H1 (cell line): ENCODE measurements at regions not wholly inside any gene's neighbourhood (a gene's known extent, or its start where the extent isn't known, plus 50 kb on each side); places are given as distances from the start of the nearest gene placed in this dataset.

Source experiments
- CTCF ChIA-PET: fragments of 300-600 bp; sonication (Branson Sonifier 250); formaldehyde crosslinking; loops from one replicate; lab custom pipeline; 2021; ENCODE audit not compliant: partially characterized antibody; lab: Charles Lee
- POLR2A ChIA-PET: fragments of 300-600 bp; sonication (Branson Sonifier 250); formaldehyde crosslinking; loops from one replicate; lab custom pipeline; 2021; ENCODE audit warnings: inconsistent platforms; ENCODE audit not compliant: partially characterized antibody; lab: Charles Lee
- DNase-seq, 2 experiments: peaks; one replicate each; pipeline versions ENCODE4 v3.0.0 to v3.0.0-alpha.2; 2010 to 2022; ENCODE audit warnings: low spot score in 2 of 2, low read depth in 1 of 2, mixed read lengths in 1 of 2
- FAIRE-seq: peaks from 2 replicates; lab custom pipeline; 2011; peaks lifted over from hg19 to GRCh38; lab: Jason Lieb, UNC
- H2AFZ ChIP-seq: 2 replicates; pipeline ENCODE4 v1.8.1; 2012; ENCODE audit warnings: low read length, inconsistent platforms
- H2AK5ac ChIP-seq: 2 replicates; pipeline ENCODE4 v1.6.1; 2013; ENCODE audit warnings: low read depth, low read length
- H2BK120ac ChIP-seq: replicated peaks from 2 replicates; pipeline ENCODE3; 2013; ENCODE audit warnings: low read depth, low read length, inconsistent platforms
- H2BK12ac ChIP-seq: 2 replicates; pipeline ENCODE4 v1.6.1; 2013; ENCODE audit warnings: low read depth, low read length
- H2BK15ac ChIP-seq: 2 replicates; pipeline ENCODE4 v1.6.1; 2013; ENCODE audit warnings: low read length
- H2BK20ac ChIP-seq: 2 replicates; pipeline ENCODE4 v1.6.1; 2013; ENCODE audit warnings: low read length
- H2BK5ac ChIP-seq: 2 replicates; pipeline ENCODE4 v1.6.1; 2013; ENCODE audit warnings: low read depth, low read length
- H3K14ac ChIP-seq: 2 replicates; pipeline ENCODE4 v1.6.1; 2013; ENCODE audit warnings: inconsistent platforms; ENCODE audit not compliant: insufficient read length
- H3K18ac ChIP-seq: 2 replicates; pipeline ENCODE4 v1.6.1; 2013; ENCODE audit warnings: low read length; ENCODE audit errors: extremely low read depth
- H3K23ac ChIP-seq: 2 replicates; pipeline ENCODE4 v1.6.1; 2013; ENCODE audit warnings: inconsistent platforms; ENCODE audit not compliant: insufficient read length
- H3K23me2 ChIP-seq: 2 replicates; pipeline ENCODE4 v1.6.1; 2013; ENCODE audit warnings: low read depth, low read length
- H3K27ac ChIP-seq: 2 replicates; pipeline ENCODE4 v1.6.1; 2011; ENCODE audit warnings: low read depth, low read length, inconsistent platforms
- H3K27me3 ChIP-seq, 4 experiments: replicated peaks in 1 of 4; 1 replicate in 1 of 4; 2 replicates in 3 of 4; pipeline versions ENCODE4 v1.6.1 to v1.8.1; 2011 to 2013; ENCODE audit warnings: low read length in 3 of 4, mild to moderate bottlenecking in 3 of 4, inconsistent platforms in 2 of 4, mixed read lengths in 2 of 4, moderate library complexity in 1 of 4; ENCODE audit not compliant: control insufficient read depth in 3 of 4, insufficient read depth in 3 of 4; ENCODE audit errors: extremely low read depth in 1 of 4
- H3K36me3 ChIP-seq, 4 experiments: 2 replicates each; pipeline versions ENCODE4 v1.6.1 to v1.8.1; 2011 to 2013; ENCODE audit warnings: mild to moderate bottlenecking in 4 of 4, low read length in 3 of 4, moderate library complexity in 2 of 4, control low read depth in 1 of 4, inconsistent platforms in 1 of 4; ENCODE audit not compliant: insufficient read depth in 4 of 4, control insufficient read depth in 2 of 4
- H3K4ac ChIP-seq: replicated peaks from 2 replicates; pipeline ENCODE3; 2013; ENCODE audit warnings: low read length, low read depth, mixed read lengths, inconsistent platforms; ENCODE audit not compliant: insufficient read length
- H3K4me1 ChIP-seq, 4 experiments: replicated peaks in 1 of 4; 1 replicate in 1 of 4; 2 replicates in 3 of 4; pipeline versions ENCODE4 v1.6.1 to v1.8.1; 2011 to 2013; ENCODE audit warnings: low read length in 3 of 4, inconsistent platforms in 2 of 4, mixed read lengths in 1 of 4; ENCODE audit not compliant: insufficient read depth in 4 of 4, control insufficient read depth in 3 of 4
- H3K4me2 ChIP-seq, 2 experiments: 2 replicates each; pipeline versions ENCODE4 v1.6.1 to v1.8.1; 2011 to 2013; ENCODE audit warnings: low read depth in 2 of 2, low read length in 2 of 2, control low read depth in 1 of 2, inconsistent platforms in 1 of 2, mild to moderate bottlenecking in 1 of 2; ENCODE audit not compliant: insufficient read depth in 1 of 2
- H3K4me3 ChIP-seq, 4 experiments: fragments of 200-600, 300-600 bp in 1 of 4; sonication (generic), shearing (Covaris generic), sonication (Bioruptor Twin) in 1 of 4; 2 replicates each; pipeline versions ENCODE4 v1.5.1 to v1.8.1; 2011 to 2016; ENCODE audit warnings: low read length in 4 of 4, low read depth in 3 of 4, control low read depth in 2 of 4, inconsistent platforms in 2 of 4, mild to moderate bottlenecking in 2 of 4, mixed read lengths in 1 of 4, moderate library complexity in 1 of 4; ENCODE audit not compliant: insufficient read depth in 2 of 4; ENCODE audit errors: extremely low read depth in 1 of 4
- H3K56ac ChIP-seq: replicated peaks from 2 replicates; pipeline ENCODE3; 2013; ENCODE audit warnings: low read depth, mild to moderate bottlenecking, mixed read lengths, low read length, inconsistent platforms; ENCODE audit not compliant: insufficient read length
- H3K79me1 ChIP-seq: 2 replicates; pipeline ENCODE4 v1.6.1; 2013; ENCODE audit warnings: low read depth, low read length, control low read depth
- H3K79me2 ChIP-seq, 2 experiments: 2 replicates each; pipeline versions ENCODE4 v1.6.1 to v1.8.1; 2012 to 2013; ENCODE audit warnings: low read length in 2 of 2, mild to moderate bottlenecking in 2 of 2, inconsistent platforms in 1 of 2; ENCODE audit not compliant: insufficient read depth in 2 of 2, control insufficient read depth in 1 of 2
- H3K9ac ChIP-seq, 4 experiments: replicated peaks in 1 of 4; 1 replicate in 1 of 4; 2 replicates in 3 of 4; pipeline versions ENCODE4 v1.6.1 to v1.8.1; 2011 to 2013; ENCODE audit warnings: low read depth in 3 of 4, low read length in 3 of 4, control low read depth in 2 of 4, mild to moderate bottlenecking in 2 of 4, moderate library complexity in 2 of 4, inconsistent platforms in 1 of 4; ENCODE audit errors: extremely low read depth in 1 of 4
- H3K9me3 ChIP-seq, 2 experiments: 2 replicates each; pipeline versions ENCODE4 v1.6.1 to v1.8.1; 2012 to 2013; ENCODE audit warnings: mild to moderate bottlenecking in 2 of 2, moderate library complexity in 2 of 2, control low read depth in 1 of 2, inconsistent platforms in 1 of 2, low read depth in 1 of 2, low read length in 1 of 2, mixed read lengths in 1 of 2; ENCODE audit not compliant: insufficient read depth in 2 of 2
- H4K20me1 ChIP-seq, 2 experiments: replicated peaks in 1 of 2; 2 replicates each; pipeline versions ENCODE3 to v1.8.1; 2011 to 2013; ENCODE audit warnings: inconsistent platforms in 2 of 2, low read length in 2 of 2, mild to moderate bottlenecking in 1 of 2; ENCODE audit not compliant: insufficient read depth in 2 of 2, control insufficient read depth in 1 of 2
- H4K5ac ChIP-seq: 2 replicates; pipeline ENCODE4 v1.6.1; 2013; ENCODE audit warnings: low read length, low read depth, mixed read lengths, inconsistent platforms; ENCODE audit not compliant: insufficient read length
- H4K8ac ChIP-seq: 2 replicates; pipeline ENCODE4 v1.8.0; 2013; ENCODE audit warnings: mild to moderate bottlenecking, moderate library complexity, low read length, inconsistent platforms; ENCODE audit not compliant: insufficient read depth; ENCODE audit errors: extremely low read depth
- H4K91ac ChIP-seq: replicated peaks from 2 replicates; pipeline ENCODE3; 2013; ENCODE audit warnings: low read length, mixed read lengths, inconsistent platforms; ENCODE audit not compliant: insufficient read length
- CBX5 ChIP-seq: fragments of 300-800, 300-1000 bp; sonication (generic); IDR thresholded peaks from 2 replicates; pipeline ENCODE4 v1.7.1; 2016; ENCODE audit warnings: antibody characterized with exemption, low read length, low read depth
- JUND ChIP-seq: IDR thresholded peaks from 2 replicates; pipeline ENCODE4 v1.6.1; 2011; ENCODE audit warnings: mild to moderate bottlenecking, improper control_type of control experiment, low read length
- PHF8 ChIP-seq: fragments of 200-600 bp; sonication (generic); conservative IDR thresholded peaks from 2 replicates; pipeline ENCODE4 v1.7.1; 2012; ENCODE audit warnings: low read depth, mild to moderate bottlenecking, inconsistent platforms, low read length, moderate library complexity
- SIX5 ChIP-seq: IDR thresholded peaks from 2 replicates; pipeline ENCODE4 v1.6.1; 2011; ENCODE audit warnings: mild to moderate bottlenecking, low read depth, low read length
- TCF12 ChIP-seq: IDR thresholded peaks from 2 replicates; pipeline ENCODE4 v1.6.1; 2011; ENCODE audit warnings: low read depth, mild to moderate bottlenecking, low read length
- WGBS, 2 experiments: shearing (Covaris generic) in 1 of 2; methylation state at CpG; one replicate each; pipeline versions ENCODE4 v1.1.6 to v1.1.7; 2013 to 2015; ENCODE audit warnings: low lambda C conversion rate in 2 of 2, mixed read lengths in 2 of 2, inconsistent platforms in 1 of 2, low coverage in 1 of 2, missing lambda C conversion rate in 1 of 2; ENCODE audit not compliant: insufficient replicate concordance in 2 of 2, insufficient coverage in 1 of 2, insufficient read length in 1 of 2; ENCODE audit errors: extremely low coverage in 1 of 2, missing lambda C conversion rate in 1 of 2; 5-methylcytosine and 5-hydroxymethylcytosine counted together

DNA sequence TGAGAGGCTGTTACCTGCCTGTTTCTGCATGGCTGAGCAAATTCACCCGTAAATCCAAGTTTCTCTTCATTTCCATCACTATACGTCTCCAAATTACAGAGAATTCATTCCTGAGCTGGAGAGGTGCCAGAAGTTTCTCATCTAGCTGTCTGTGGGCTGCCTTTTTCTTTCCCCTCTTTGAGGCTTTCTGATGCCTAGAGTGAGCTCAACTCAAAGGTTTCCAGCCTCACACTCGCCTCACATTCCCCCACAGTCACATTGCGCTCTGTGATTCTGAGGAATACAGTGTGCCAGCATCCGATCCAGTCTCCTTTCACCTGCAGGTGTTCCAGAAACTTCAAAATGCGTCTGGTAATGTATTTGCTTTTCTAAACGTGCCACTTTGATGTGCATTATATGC is 267.2 kb downstream of the MFSD1 start, which contains the start of gene IQCJ:
IQCJ (plus strand) TSS at position 229 of the 400 bp plus-strand sequence.
- Histone ChIP-seq H2BK15ac (no peak within 1 kb of the TSS), H2AK5ac (no peak within 1 kb of the TSS), H4K91ac (no peak within 1 kb of the TSS), H3K23ac (no peak within 1 kb of the TSS), H3K36me3 (no peaks in the 10 kb centered on the region), H3K18ac (no peak within 1 kb of the TSS), H2BK120ac (no peak within 1 kb of the TSS), H2BK5ac (no peak within 1 kb of the TSS), H3K56ac (no peak within 1 kb of the TSS), H3K9ac (no peak within 1 kb of the TSS; a peak in 1 of 7 replicates), H3K27ac (no peak within 1 kb of the TSS), H3K23me2 (no peaks in the 10 kb centered on the region), H3K9me3 (no peaks in the 10 kb centered on the region), H3K4me1 (no peaks in the 10 kb centered on the region), H4K20me1 (no peaks in the 10 kb centered on the region), H4K5ac (no peak within 1 kb of the TSS), H3K4me3 (no peak within 1 kb of the TSS), H2BK20ac (no peak within 1 kb of the TSS), H3K79me2 (no peaks in the 10 kb centered on the region), H4K8ac (no peak within 1 kb of the TSS), H2AFZ (peak within 1 kb of the TSS; percentile 75), H3K79me1 (no peaks in the 10 kb centered on the region), H3K14ac (no peak within 1 kb of the TSS), H3K4ac (no peak within 1 kb of the TSS), H3K4me2 (no peak within 1 kb of the TSS), H3K27me3 (no peaks in the 10 kb centered on the region), H2BK12ac (no peak within 1 kb of the TSS)
- TF ChIP-seq PHF8 (no peak), JUND (no peak), CBX5 (no peak), TCF12 (no peak), SIX5 (no peak)
- ChIA-PET POLR2A (no interaction called here), CTCF (interaction anchor here (0.7 to 1.6 kb wide), 5 partner anchors 9 to 964 kb away, joined by 3 to 8 read pairs (median 3); no protein-coding TSS in a partner anchor)
- FAIRE-seq, result no peak
- WGBS, 2 experiments, result 73% methylated on average over 6 of the region's 7 CpGs; no CpG with 5 or more reads in 1 of the 2 experiments
- no peak for DNase-seq
